Parathyroid adenoma (tissue), 2 donors: ENCODE measurements at regions not wholly inside any gene's neighbourhood (a gene's known extent, or its start where the extent isn't known, plus 50 kb on each side); places are given as distances from the start of the nearest gene placed in this dataset.

Experiments used
- H2AFZ ChIP-seq: fragments of 300-600 bp; sonication (generic); one replicate; pipeline ENCODE4 v1.7.0; 2017; ENCODE audit warnings: antibody characterized with exemption, mild to moderate bottlenecking
- H3K27ac ChIP-seq: fragments of 300-600 bp; sonication (generic); one replicate; pipeline ENCODE4 v1.7.0; 2017
- H3K27me3 ChIP-seq: fragments of 300-600 bp; sonication (generic); one replicate; pipeline ENCODE4 v1.7.0; 2017; ENCODE audit warnings: low read length; ENCODE audit not compliant: control insufficient read depth, insufficient read depth
- H3K36me3 ChIP-seq: fragments of 300-600 bp; sonication (generic); one replicate; pipeline ENCODE4 v1.7.0; 2017; ENCODE audit warnings: low read length; ENCODE audit not compliant: control insufficient read depth, insufficient read depth
- H3K4me1 ChIP-seq: fragments of 300-600 bp; sonication (generic); one replicate; pipeline ENCODE4 v1.7.0; 2017; ENCODE audit warnings: control low read depth
- H3K4me2 ChIP-seq: fragments of 300-600 bp; sonication (generic); one replicate; pipeline ENCODE4 v1.7.0; 2017; ENCODE audit warnings: low read length
- H3K4me3 ChIP-seq: fragments of 300-600 bp; sonication (generic); one replicate; pipeline ENCODE4 v1.7.0; 2017; ENCODE audit warnings: low read depth, low read length
- H3K79me2 ChIP-seq: fragments of 300-600 bp; sonication (generic); one replicate; pipeline ENCODE4 v1.7.0; 2017; ENCODE audit warnings: control low read depth
- H3K9ac ChIP-seq: fragments of 300-600 bp; sonication (generic); one replicate; pipeline ENCODE4 v1.7.0; 2017; ENCODE audit warnings: mild to moderate bottlenecking
- H3K9me3 ChIP-seq: fragments of 300-600 bp; sonication (generic); one replicate; pipeline ENCODE4 v1.7.0; 2017; ENCODE audit warnings: low read length; ENCODE audit not compliant: control insufficient read depth
- CTCF ChIP-seq: fragments of 300-600 bp; sonication (generic); IDR thresholded peaks from one replicate; pipeline ENCODE4 v1.7.0; 2017; ENCODE audit warnings: antibody characterized with exemption, mild to moderate bottlenecking
- donor health status: primary hyperparathyroidism.

- no peaks in the 10 kb centered on the region for H3K79me2 ChIP-seq
- H3K4me3 ChIP-seq: no peak overlapping the region
- H3K27me3 ChIP-seq: no peaks in the 10 kb centered on the region
- TF ChIP-seq CTCF: no peak
- H2AFZ ChIP-seq: no peak overlapping the region
- no peaks in the 10 kb centered on the region for H3K36me3 ChIP-seq
- H3K9ac ChIP-seq: no peak overlapping the region
- H3K4me1 ChIP-seq: no peaks in the 10 kb centered on the region
- H3K4me2 ChIP-seq: no peak overlapping the region
- no peak overlapping the region for H3K27ac ChIP-seq
- H3K9me3 ChIP-seq: no peaks in the 10 kb centered on the region
Measured at GRCh38 chr9:16331031-16331430, 539.4 kb downstream of the BNC2 start.

- Histone ChIP-seq H3K9me3 (no peaks in the 10 kb centered on the region), H3K36me3 (no peaks in the 10 kb centered on the region), H3K9ac (no peak overlapping the region), H3K4me1 (no peaks in the 10 kb centered on the region), H3K27me3 (no peaks in the 10 kb centered on the region), H2AFZ (no peak overlapping the region), H3K4me2 (no peak overlapping the region), H3K4me3 (no peak overlapping the region), H3K79me2 (no peaks in the 10 kb centered on the region), H3K27ac (no peak overlapping the region)
- TF ChIP-seq CTCF: no peak
Measured at GRCh38 chr9:16331527-16331926, 538.9 kb downstream of the BNC2 start.

- Histone ChIP-seq H3K4me3 (no peak overlapping the region), H3K79me2 (no peaks in the 10 kb centered on the region), H2AFZ (no peak overlapping the region), H3K36me3 (no peaks in the 10 kb centered on the region), H3K27me3 (no peaks in the 10 kb centered on the region), H3K9me3 (no peaks in the 10 kb centered on the region), H3K4me2 (no peak overlapping the region), H3K4me1 (no peaks in the 10 kb centered on the region), H3K27ac (no peak overlapping the region), H3K9ac (no peak overlapping the region)
- no peak for TF ChIP-seq CTCF
Measured at GRCh38 chr9:16333691-16334090, 536.8 kb downstream of the BNC2 start.

- Histone ChIP-seq H3K4me2 (no peak overlapping the region), H3K4me1 (no peaks in the 10 kb centered on the region), H3K9me3 (no peaks in the 10 kb centered on the region), H3K79me2 (no peaks in the 10 kb centered on the region), H3K27me3 (no peaks in the 10 kb centered on the region), H3K36me3 (no peaks in the 10 kb centered on the region), H3K9ac (no peak overlapping the region), H2AFZ (no peak overlapping the region), H3K4me3 (no peak overlapping the region), H3K27ac (no peak overlapping the region)
- TF ChIP-seq CTCF: no peak
Measured at GRCh38 chr9:16335788-16336580, 534.5 kb downstream of the BNC2 start.

- Histone ChIP-seq H3K9ac (no peak overlapping the region), H3K4me1 (no peaks in the 10 kb centered on the region), H3K79me2 (no peaks in the 10 kb centered on the region), H3K9me3 (no peaks in the 10 kb centered on the region), H3K27ac (no peak overlapping the region), H3K4me2 (no peak overlapping the region), H2AFZ (no peak overlapping the region), H3K27me3 (no peaks in the 10 kb centered on the region), H3K4me3 (no peak overlapping the region), H3K36me3 (no peaks in the 10 kb centered on the region)
- no peak for TF ChIP-seq CTCF
Measured at GRCh38 chr9:16336833-16337232, 533.6 kb downstream of the BNC2 start.
